ENCODE measurements at regions not wholly inside any gene's neighbourhood (a gene's known extent, or its start where the extent isn't known, plus 50 kb on each side); places are given as distances from the start of the nearest gene placed in this dataset.

GRCh38 chr13:34004676-34005075 is 186.7 kb downstream of the RFC3 start:
- DNase-seq: peak; percentile 56 to 87

DNA sequence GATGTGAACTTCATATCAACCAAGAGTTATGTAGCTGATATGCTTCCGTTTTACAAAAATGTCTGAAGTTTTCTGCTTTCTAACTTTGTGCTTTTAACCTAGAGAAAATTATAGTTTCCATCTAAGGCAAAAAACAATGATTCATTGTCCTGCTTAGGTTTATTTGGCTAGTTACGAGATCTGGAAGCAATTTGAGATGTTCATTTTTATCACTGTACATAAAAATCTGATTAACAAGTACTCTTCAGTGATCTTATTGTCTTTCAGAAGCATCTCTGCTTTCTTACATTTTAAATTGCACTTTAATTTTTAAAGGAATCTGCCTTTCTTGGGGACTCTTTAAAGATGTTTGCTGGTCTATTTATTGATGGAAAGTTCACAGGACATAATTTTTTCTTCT is 188.1 kb downstream of the RFC3 start:
- DNase-seq: no peak

GRCh38 chr13:34011552-34012085 is 193.7 kb downstream of the RFC3 start:
- no peak for DNase-seq

DNA sequence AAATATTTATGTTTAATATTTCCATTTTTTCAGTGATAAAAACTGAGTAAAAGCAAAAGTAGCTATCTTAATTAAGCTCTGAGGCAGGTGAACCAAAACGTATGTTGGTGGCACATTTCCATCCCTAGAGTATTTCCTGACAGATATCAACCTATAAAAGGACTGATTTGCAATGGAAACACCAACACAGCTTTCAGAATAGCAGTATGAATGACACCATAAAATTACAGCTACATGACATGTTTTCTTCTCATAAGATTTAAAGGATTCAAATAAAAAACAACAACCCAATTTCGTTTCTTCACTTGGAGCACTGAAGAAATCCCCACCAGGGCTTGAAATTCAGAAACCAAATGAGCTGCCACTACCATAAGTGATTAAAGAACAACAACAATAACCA is 194.4 kb downstream of the RFC3 start:
- DNase-seq: no peak

DNA sequence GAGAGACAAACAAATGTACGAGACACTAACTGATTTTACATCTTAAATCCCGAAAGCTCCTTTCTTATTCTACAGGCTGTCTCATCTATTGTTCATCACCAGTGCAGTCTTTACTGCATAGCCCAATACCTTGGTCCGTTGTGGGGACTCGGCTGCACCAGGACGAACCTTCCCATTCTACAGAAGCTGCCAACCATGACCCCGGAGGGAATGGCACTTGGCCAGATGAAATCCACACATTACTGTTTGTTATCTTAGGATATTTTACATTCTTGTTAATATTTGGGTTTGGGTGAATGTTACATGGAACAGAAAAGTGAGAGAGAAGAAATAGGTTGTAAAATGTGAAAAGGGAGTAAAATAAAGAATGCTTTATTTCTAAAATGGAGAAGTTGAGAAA is 195.1 kb downstream of the RFC3 start:
- DNase-seq: no peak

GRCh38 chr13:34017231-34017630 is 199.3 kb downstream of the RFC3 start:
- DNase-seq: no peak

GRCh38 chr13:34019870-34020269 is 201.9 kb downstream of the RFC3 start:
- DNase-seq: no peak

GRCh38 chr13:34020388-34020787 is 202.4 kb downstream of the RFC3 start:
- no peak for DNase-seq

GRCh38 chr13:34021619-34022018 is 203.7 kb downstream of the RFC3 start:
- no peak for DNase-seq

- no peak for DNase-seq
Measured at GRCh38 chr13:34025746-34026145, 207.8 kb downstream of the RFC3 start.

- DNase-seq: no peak
Measured at GRCh38 chr13:34026308-34026707, 208.4 kb downstream of the RFC3 start.

GRCh38 chr13:34028496-34029442 is 210.8 kb downstream of the RFC3 start:
- no peak for DNase-seq

GRCh38 chr13:34030782-34031181 is 212.8 kb downstream of the RFC3 start:
- DNase-seq: peak; percentile 78 to 91

DNA sequence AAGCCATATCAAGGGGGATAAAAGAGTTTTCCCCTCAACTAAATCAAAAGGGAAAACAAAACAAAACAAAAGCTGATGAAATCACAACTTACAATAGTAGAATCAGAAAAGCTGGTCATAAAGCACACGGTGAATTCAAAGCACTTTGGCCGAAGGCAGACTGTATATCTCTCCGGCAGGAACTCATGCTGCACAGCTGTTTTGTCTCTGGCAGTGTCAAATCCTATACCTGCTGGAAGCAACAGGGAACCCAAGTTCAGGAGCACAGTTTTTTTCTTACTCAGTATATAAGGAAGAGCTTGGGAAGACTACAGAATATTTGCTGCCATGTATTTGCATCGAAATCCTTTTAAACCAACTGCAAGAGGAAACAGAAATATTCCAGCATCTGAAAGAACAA is 213.7 kb downstream of the RFC3 start:
- peak in 1 of 2 experiments; percentile 49 for DNase-seq

GRCh38 chr13:34034411-34034810 is 216.5 kb downstream of the RFC3 start:
- DNase-seq: no peak

DNA sequence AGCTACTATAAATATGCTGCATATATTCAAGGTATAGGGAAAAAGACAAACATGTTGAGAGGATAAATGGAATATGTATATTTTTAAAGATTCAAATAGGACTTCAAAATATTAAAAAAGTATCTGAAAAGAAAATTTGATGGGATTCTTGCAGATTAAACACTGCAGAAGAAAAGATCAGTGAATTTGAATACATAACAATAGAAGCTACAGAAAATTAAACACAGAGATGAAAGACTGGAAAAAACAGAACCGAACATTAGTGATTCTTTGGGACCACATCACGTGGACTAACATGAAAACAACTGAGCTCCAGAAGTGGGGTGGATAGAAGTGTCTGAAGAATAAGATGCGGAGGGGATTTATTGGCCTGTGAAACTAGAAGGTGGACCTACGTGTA is 217.2 kb downstream of the RFC3 start:
- no peak for DNase-seq

DNA sequence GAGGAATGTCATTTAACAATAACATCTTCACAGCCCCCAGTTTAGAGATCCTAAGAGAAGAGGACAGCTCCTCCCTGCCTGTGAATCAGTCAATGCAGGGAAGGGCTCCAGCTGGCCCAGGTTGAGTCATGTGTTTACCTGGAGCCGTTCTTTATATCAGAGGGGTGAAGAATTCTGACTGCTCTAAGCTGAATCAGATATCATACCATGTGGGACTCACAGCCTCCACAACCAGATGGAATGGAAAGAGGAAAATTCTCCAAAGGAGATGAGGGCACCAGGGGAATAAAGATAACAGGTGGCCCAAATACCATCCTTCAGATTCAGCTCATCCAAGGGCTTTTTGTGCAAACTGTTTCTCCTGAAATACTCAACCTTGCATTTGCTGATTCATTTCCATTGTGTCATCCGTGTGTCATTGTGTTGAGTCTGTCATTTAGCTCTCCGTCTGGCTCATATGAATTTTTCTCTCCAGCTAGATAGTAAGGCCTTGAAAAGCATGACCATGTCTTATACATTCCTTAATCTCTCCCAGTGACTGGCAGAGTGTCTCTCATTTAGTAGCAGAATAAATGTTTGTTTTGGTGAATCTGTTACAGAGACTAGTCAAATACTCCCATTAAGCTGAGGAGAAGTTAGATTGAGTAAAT is 217.9 kb downstream of the RFC3 start:
- peak in 1 of 2 experiments; percentile 46 for DNase-seq

GRCh38 chr13:34037636-34038540 is 219.9 kb downstream of the RFC3 start:
- no peak for DNase-seq

DNA sequence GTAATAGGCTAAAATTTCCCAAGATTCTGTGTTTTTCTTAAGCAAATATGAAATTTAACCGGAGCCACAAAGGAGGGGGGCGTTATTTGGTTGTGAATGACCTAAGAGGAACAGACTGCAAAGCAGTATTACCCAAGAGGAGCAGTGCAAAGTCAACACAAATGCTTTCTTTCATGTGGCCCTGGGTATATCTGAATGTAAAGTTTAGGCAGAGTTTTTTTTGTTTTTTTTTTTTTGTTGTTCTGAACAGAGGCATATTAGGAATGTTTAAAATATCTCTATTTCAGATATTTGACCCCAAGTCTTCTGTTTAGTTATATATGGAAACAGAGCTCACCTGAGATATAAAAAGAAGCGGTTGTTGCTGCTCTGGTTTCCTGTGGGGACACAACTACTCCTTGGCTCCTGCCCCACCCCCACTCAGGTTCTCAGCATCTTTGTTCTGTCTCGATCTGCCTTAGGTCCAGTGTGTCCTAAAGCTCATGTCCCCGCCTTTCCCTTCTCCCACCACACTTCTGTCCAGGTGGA is 220.7 kb downstream of the RFC3 start:
- DNase-seq: no peak

GRCh38 chr13:34039678-34040077 is 221.7 kb downstream of the RFC3 start:
- DNase-seq: no peak

- DNase-seq: no peak
Measured at GRCh38 chr13:34040863-34041262, 222.9 kb downstream of the RFC3 start.

GRCh38 chr13:34044041-34044440 is 226.1 kb downstream of the RFC3 start:
- no peak for DNase-seq

GRCh38 chr13:34044660-34045080 is 226.7 kb downstream of the RFC3 start:
- no peak for DNase-seq
